ENCODE measurements at regions not wholly inside any gene's neighbourhood (a gene's known extent, or its start where the extent isn't known, plus 50 kb on each side); places are given as distances from the start of the nearest gene placed in this dataset.

DNA sequence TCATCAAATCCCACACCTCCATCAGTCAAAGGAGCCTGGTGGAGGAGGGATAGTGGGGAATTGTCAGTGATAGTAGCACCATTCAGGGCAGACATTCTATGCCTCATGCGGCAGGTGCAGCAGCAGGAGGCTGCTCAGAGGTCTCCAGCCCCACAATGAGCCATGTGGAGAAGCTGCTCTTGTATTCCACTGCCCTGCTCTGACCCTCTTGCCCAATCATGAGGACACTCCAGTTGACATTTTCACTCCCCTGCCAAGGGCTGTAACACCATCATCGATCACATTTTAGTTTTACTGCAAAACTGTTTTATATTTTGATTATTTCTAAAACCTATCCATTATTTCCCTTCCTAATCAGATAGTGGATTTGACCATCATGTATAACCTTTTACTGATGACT is 487.6 kb upstream of the KLHL29 start:
- POLR2A ChIA-PET: no interaction called here
- no peaks in the 10 kb centered on the region for H3K79me2 ChIP-seq (ENCODE audit: insufficient read depth, low read length)
- H3K9ac ChIP-seq (ENCODE audit: insufficient read depth, low read depth, low read length): no peak overlapping the region
- no TSS peak for BruUV-seq (replicated peaks)
- no peaks in the 10 kb centered on the region for H3K27me3 ChIP-seq (ENCODE audit: control insufficient read depth in 1 of 2, insufficient read depth in 2 of 2, low read length in 2 of 2)
- no peak for TF ChIP-seq ZNF235 (CRISPR knock-in tag; IDR thresholded peaks at IDR 0.05; ENCODE audit: borderline replicate concordance)
- no peak for TF ChIP-seq ZNF207 (IDR thresholded peaks at IDR 0.05; ENCODE audit: borderline replicate concordance)
- TF ChIP-seq, protein P1, sequence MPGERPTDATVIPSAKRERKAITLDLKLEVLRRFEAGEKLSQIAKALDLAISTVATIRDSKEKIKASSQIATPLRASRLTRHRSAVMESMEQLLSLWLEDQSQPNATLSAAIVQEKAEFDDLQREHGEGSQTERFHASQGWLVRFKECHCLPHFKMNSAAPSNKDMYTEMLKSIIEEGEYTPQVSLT (CRISPR knock-in tag; IDR thresholded peaks at IDR 0.05; ENCODE audit: borderline replicate concordance, low read depth): no peak
- TF ChIP-seq, protein P2, sequence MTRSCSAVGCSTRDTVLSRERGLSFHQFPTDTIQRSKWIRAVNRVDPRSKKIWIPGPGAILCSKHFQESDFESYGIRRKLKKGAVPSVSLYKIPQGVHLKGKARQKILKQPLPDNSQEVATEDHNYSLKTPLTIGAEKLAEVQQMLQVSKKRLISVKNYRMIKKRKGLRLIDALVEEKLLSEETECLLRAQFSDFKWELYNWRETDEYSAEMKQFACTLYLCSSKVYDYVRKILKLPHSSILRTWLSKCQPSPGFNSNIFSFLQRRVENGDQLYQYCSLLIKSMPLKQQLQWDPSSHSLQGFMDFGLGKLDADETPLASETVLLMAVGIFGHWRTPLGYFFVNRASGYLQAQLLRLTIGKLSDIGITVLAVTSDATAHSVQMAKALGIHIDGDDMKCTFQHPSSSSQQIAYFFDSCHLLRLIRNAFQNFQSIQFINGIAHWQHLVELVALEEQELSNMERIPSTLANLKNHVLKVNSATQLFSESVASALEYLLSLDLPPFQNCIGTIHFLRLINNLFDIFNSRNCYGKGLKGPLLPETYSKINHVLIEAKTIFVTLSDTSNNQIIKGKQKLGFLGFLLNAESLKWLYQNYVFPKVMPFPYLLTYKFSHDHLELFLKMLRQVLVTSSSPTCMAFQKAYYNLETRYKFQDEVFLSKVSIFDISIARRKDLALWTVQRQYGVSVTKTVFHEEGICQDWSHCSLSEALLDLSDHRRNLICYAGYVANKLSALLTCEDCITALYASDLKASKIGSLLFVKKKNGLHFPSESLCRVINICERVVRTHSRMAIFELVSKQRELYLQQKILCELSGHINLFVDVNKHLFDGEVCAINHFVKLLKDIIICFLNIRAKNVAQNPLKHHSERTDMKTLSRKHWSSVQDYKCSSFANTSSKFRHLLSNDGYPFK (CRISPR knock-in tag; IDR thresholded peaks at IDR 0.05; ENCODE audit: borderline replicate concordance): no peak
- H2AFZ ChIP-seq (ENCODE audit: low read length): no peak overlapping the region
- H3K27ac ChIP-seq (ENCODE audit: extremely low read length, insufficient read depth, low read length): no peak overlapping the region
- no peak overlapping the region for H3K4me3 ChIP-seq (replicated peaks in 1 of 3; ENCODE audit: insufficient read depth in 1 of 3, low read depth in 2 of 3, low read length in 3 of 3)
- H3K4me1 ChIP-seq (ENCODE audit: insufficient read depth, low read length): no peaks in the 10 kb centered on the region
- DNase-seq (ENCODE audit: low spot score) (no peak), FAIRE-seq (no peak), ATAC-seq (no peak)
- in situ Hi-C loops (cut with HindIII; ENCODE audit: extremely low pct_ligation_motif_present, low pct_unique_long_range_greater_than_20kb) (no loop called here), intact Hi-C loops (cut with micrococcal nuclease; ENCODE audit: unreplicated experiment) (no loop called here)
- peaks cover 7% of the 10 kb centered on the region; the same call in 1 of the 2 replicates for H3K9me3 ChIP-seq (ENCODE audit: low read length)
- H3K4me2 ChIP-seq (ENCODE audit: low read depth, low read length): no peak overlapping the region
- H3K36me3 ChIP-seq (replicated peaks in 1 of 2; ENCODE audit: control insufficient read depth in 1 of 2, insufficient read depth in 2 of 2, low read length in 2 of 2): no peaks in the 10 kb centered on the region
- no peaks in the 10 kb centered on the region for H4K20me1 ChIP-seq (ENCODE audit: insufficient read depth, low read length)
- CTCF ChIA-PET (ENCODE audit: low intra/inter-chr PET ratio, low total read pairs): no interaction called here
- WGBS (ENCODE audit: low lambda C conversion rate): 17% methylated on average over 2 of the region's 2 CpGs

DNA sequence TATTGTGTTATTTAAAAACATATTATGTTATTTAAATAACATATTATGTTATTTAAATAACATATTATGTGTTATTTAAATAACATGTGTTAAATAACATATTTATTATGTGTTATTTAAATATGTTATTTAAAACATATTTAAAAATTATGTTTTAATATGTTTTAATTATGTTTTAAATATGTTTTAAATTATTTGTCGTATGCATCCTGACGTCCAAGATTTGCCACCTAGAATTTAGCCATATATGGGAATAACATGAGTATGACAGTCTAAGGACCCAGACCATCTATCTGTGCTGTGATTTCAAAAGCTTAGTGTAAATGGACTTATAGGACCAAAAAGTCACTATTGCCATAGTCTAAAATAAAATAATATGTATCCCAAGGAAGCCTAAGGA is 484.3 kb upstream of the KLHL29 start:
- BruUV-seq (replicated peaks): no TSS peak
- no peak overlapping the region for H3K4me3 ChIP-seq (replicated peaks in 1 of 3; ENCODE audit: insufficient read depth in 1 of 3, low read depth in 2 of 3, low read length in 3 of 3)
- 72% methylated on average over 2 of the region's 2 CpGs for WGBS (ENCODE audit: low lambda C conversion rate)
- no peak overlapping the region for H3K9ac ChIP-seq (ENCODE audit: insufficient read depth, low read depth, low read length)
- DNase-seq (ENCODE audit: low spot score) (no peak), ATAC-seq (no peak), FAIRE-seq (no peak)
- H3K79me2 ChIP-seq (ENCODE audit: insufficient read depth, low read length): no peaks in the 10 kb centered on the region
- no peak overlapping the region for H3K4me2 ChIP-seq (ENCODE audit: low read depth, low read length)
- CTCF ChIA-PET (ENCODE audit: low intra/inter-chr PET ratio, low total read pairs): no interaction called here
- peaks cover 7% of the 10 kb centered on the region; the same call in 1 of the 2 replicates for H3K9me3 ChIP-seq (ENCODE audit: low read length)
- in situ Hi-C loops (cut with HindIII; ENCODE audit: extremely low pct_ligation_motif_present, low pct_unique_long_range_greater_than_20kb): no loop called here
- no peaks in the 10 kb centered on the region for H4K20me1 ChIP-seq (ENCODE audit: insufficient read depth, low read length)
- POLR2A ChIA-PET: no interaction called here
- no peak overlapping the region for H3K27ac ChIP-seq (ENCODE audit: extremely low read length, insufficient read depth, low read length)
- intact Hi-C loops (cut with micrococcal nuclease; ENCODE audit: unreplicated experiment): loop anchor here (10.0 kb wide), 1 partner anchor 564 kb away; no protein-coding TSS in a partner anchor
- no peaks in the 10 kb centered on the region for H3K36me3 ChIP-seq (replicated peaks in 1 of 2; ENCODE audit: control insufficient read depth in 1 of 2, insufficient read depth in 2 of 2, low read length in 2 of 2)
- H2AFZ ChIP-seq (ENCODE audit: low read length): no peak overlapping the region
- TF ChIP-seq MTA3 (CRISPR knock-in tag; IDR thresholded peaks at IDR 0.05) (no peak), ZFP1 (CRISPR knock-in tag; IDR thresholded peaks at IDR 0.05) (no peak), NONO (IDR thresholded peaks at IDR 0.05) (no peak), NONO (CRISPR knock-in tag; conservative IDR thresholded peaks at IDR 0.05) (no peak), FIP1L1 (IDR thresholded peaks at IDR 0.05; ENCODE audit: borderline replicate concordance, insufficient read depth, low read depth, low read length) (no peak), JDP2 (CRISPR knock-in tag; IDR thresholded peaks at IDR 0.05; ENCODE audit: borderline replicate concordance) (no peak), KLF11 (CRISPR knock-in tag; IDR thresholded peaks at IDR 0.05) (no peak), ZNF234 (CRISPR knock-in tag; conservative IDR thresholded peaks at IDR 0.05) (no peak), SNRNP70 (IDR thresholded peaks at IDR 0.05; ENCODE audit: low read depth, low read length) (no peak), SNAPC2 (CRISPR knock-in tag; IDR thresholded peaks at IDR 0.05) (no peak)
- H3K27me3 ChIP-seq (ENCODE audit: control insufficient read depth in 1 of 2, insufficient read depth in 2 of 2, low read length in 2 of 2): no peaks in the 10 kb centered on the region
- no peaks in the 10 kb centered on the region for H3K4me1 ChIP-seq (ENCODE audit: insufficient read depth, low read length)

Data from HepG2 (cell line).